ENCODE measurements at regions not wholly inside any gene's neighbourhood (a gene's known extent, or its start where the extent isn't known, plus 50 kb on each side); places are given as distances from the start of the nearest gene placed in this dataset.

GRCh38 chr17:34203018-34203638 lies 52.0 kb upstream of the CCL2 start:
- Mint-ChIP-seq H3K4me1 (ENCODE audit: unreplicated experiment) (peaks cover 4% of the 10 kb centered on the region), H3K36me3 (no peaks in the 10 kb centered on the region), H3K4me3 (no peak overlapping the region), H3K27ac (no peak overlapping the region), H3K9me3 (peaks cover 5% of the 10 kb centered on the region), H3K27me3 (peaks cover 27% of the 10 kb centered on the region)
- no peak for TF ChIP-seq CTCF (conservative IDR thresholded peaks at IDR 0.05)
- DNase-seq (ENCODE audit: extremely low spot score, unreplicated experiment) = no peak

- Mint-ChIP-seq H3K9me3 (peaks cover 5% of the 10 kb centered on the region), H3K36me3 (no peaks in the 10 kb centered on the region), H3K4me1 (ENCODE audit: unreplicated experiment) (peaks cover 4% of the 10 kb centered on the region), H3K4me3 (no peak overlapping the region), H3K27ac (no peak overlapping the region), H3K27me3 (peaks cover 22% of the 10 kb centered on the region)
- no peak for DNase-seq (ENCODE audit: extremely low spot score, unreplicated experiment)
- TF ChIP-seq CTCF (conservative IDR thresholded peaks at IDR 0.05) = no peak
Measured at GRCh38 chr17:34204402-34204801, 50.7 kb upstream of the CCL2 start.
